ENCODE measurements at regions not wholly inside any gene's neighbourhood (a gene's known extent, or its start where the extent isn't known, plus 50 kb on each side); places are given as distances from the start of the nearest gene placed in this dataset.

- DNase-seq (peak; percentile 55 to 94 (median 91)), ATAC-seq (ENCODE audit: insufficient read depth, low FRiP score) (no peak)
- no peak overlapping the region for H3K27ac ChIP-seq (ENCODE audit: low read depth in 1 of 2, low read length in 1 of 2)
- H3K9me3 ChIP-seq (ENCODE audit: control insufficient read depth in 4 of 4, insufficient read depth in 3 of 4, low read length in 3 of 4) = peaks cover 0 to 5% (median 1%) of the 10 kb centered on the region in 4 donors
- no peak for TF ChIP-seq CTCF (IDR thresholded peaks at IDR 0.05; ENCODE audit: control extremely low read depth, extremely low read depth)
- 65 to 73% methylated on average over 12 of the region's 12 CpGs for WGBS, 2 donors
- no peak overlapping the region for H3K9ac ChIP-seq (ENCODE audit: insufficient read depth in 1 of 2, low read length in 2 of 2)
- H3K4me1 ChIP-seq (ENCODE audit: control insufficient read depth in 5 of 5, insufficient read depth in 5 of 5, low read length in 5 of 5) = peaks cover 0 to 13% (median 3%) of the 10 kb centered on the region in 5 donors
- no peak overlapping the region for H3K4me3 ChIP-seq
- peaks cover 0 to 4% (median 0%) of the 10 kb centered on the region in 3 donors for H3K27me3 ChIP-seq (ENCODE audit: control insufficient read depth in 3 of 3, insufficient read depth in 3 of 3, low read length in 2 of 3)
- H3K36me3 ChIP-seq (ENCODE audit: control insufficient read depth in 4 of 4, insufficient read depth in 4 of 4, low read length in 4 of 4) = no peaks in the 10 kb centered on the region
Measured at GRCh38 chr13:112177450-112178288, 110.7 kb downstream of the SOX1 start.

- peaks cover 0 to 5% (median 1%) of the 10 kb centered on the region in 4 donors for H3K9me3 ChIP-seq (ENCODE audit: control insufficient read depth in 4 of 4, insufficient read depth in 3 of 4, low read length in 3 of 4)
- no peaks in the 10 kb centered on the region for H3K36me3 ChIP-seq (ENCODE audit: control insufficient read depth in 4 of 4, insufficient read depth in 4 of 4, low read length in 4 of 4)
- peaks cover 0 to 23% (median 3%) of the 10 kb centered on the region in 5 donors for H3K4me1 ChIP-seq (ENCODE audit: control insufficient read depth in 5 of 5, insufficient read depth in 5 of 5, low read length in 5 of 5)
- H3K4me3 ChIP-seq = no peak overlapping the region
- TF ChIP-seq CTCF (IDR thresholded peaks at IDR 0.05; ENCODE audit: control extremely low read depth, extremely low read depth) = no peak
- no peak overlapping the region for H3K27ac ChIP-seq (ENCODE audit: low read depth in 1 of 2, low read length in 1 of 2)
- peaks cover 0 to 4% (median 0%) of the 10 kb centered on the region in 3 donors for H3K27me3 ChIP-seq (ENCODE audit: control insufficient read depth in 3 of 3, insufficient read depth in 3 of 3, low read length in 2 of 3)
- ATAC-seq (ENCODE audit: insufficient read depth, low FRiP score) (no peak), DNase-seq (no peak)
- 89 to 91% methylated on average over 5 of the region's 5 CpGs for WGBS, 2 donors
- H3K9ac ChIP-seq (ENCODE audit: insufficient read depth in 1 of 2, low read length in 2 of 2) = no peak overlapping the region
Measured at GRCh38 chr13:112178769-112179168, 111.8 kb downstream of the SOX1 start.

DNA sequence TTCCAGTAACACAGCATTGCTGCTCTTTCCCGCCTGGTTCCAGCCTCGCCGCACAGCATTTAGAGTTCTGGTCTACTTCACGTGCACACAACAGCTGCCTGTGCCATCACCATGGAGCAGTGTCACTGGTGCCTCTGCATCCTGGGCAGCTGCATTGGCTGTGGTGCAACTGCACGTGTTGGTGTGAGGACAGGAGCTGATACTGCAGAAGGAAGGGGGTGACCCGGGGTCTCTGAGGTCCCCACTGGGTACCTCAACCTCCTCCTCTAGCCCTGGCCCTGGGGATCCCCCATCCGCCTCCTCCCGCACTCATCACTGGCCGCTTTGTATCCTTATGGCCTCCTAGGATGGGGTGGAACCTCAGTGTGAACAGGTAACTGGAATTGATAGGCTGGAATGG, 112.5 kb downstream of the SOX1 start:
- Histone ChIP-seq H3K27ac (ENCODE audit: low read depth in 1 of 2, low read length in 1 of 2) (no peak overlapping the region), H3K4me3 (no peak overlapping the region), H3K9ac (ENCODE audit: insufficient read depth in 1 of 2, low read length in 2 of 2) (no peak overlapping the region), H3K36me3 (ENCODE audit: control insufficient read depth in 4 of 4, insufficient read depth in 4 of 4, low read length in 4 of 4) (no peaks in the 10 kb centered on the region), H3K9me3 (ENCODE audit: control insufficient read depth in 4 of 4, insufficient read depth in 3 of 4, low read length in 3 of 4) (peaks cover 0 to 5% (median 0%) of the 10 kb centered on the region in 4 donors), H3K4me1 (ENCODE audit: control insufficient read depth in 5 of 5, insufficient read depth in 5 of 5, low read length in 5 of 5) (peaks cover 0 to 29% (median 3%) of the 10 kb centered on the region in 5 donors), H3K27me3 (ENCODE audit: control insufficient read depth in 3 of 3, insufficient read depth in 3 of 3, low read length in 2 of 3) (peaks cover 0 to 4% (median 0%) of the 10 kb centered on the region in 3 donors)
- ATAC-seq (ENCODE audit: insufficient read depth, low FRiP score) (no peak), DNase-seq (no peak)
- TF ChIP-seq CTCF (IDR thresholded peaks at IDR 0.05; ENCODE audit: control extremely low read depth, extremely low read depth) = no peak
- 87 to 91% methylated on average over 9 of the region's 9 CpGs for WGBS, 2 donors

All from lung (tissue), 11 donors.